Stimulated activated CD8-positive, alpha-beta memory T cell treated with anti-CD3 and anti-CD28 coated beads, Interleukin-15, amount 100 ng/mL, for 48 hours (primary cell): ENCODE measurements at regions not wholly inside any gene's neighbourhood (a gene's known extent, or its start where the extent isn't known, plus 50 kb on each side); places are given as distances from the start of the nearest gene placed in this dataset.

ENCODE experiments used
- DNase-seq, 2 donors: peaks; one replicate each; pipeline ENCODE4 v3.0.0-alpha.2; 2020; ENCODE audit warnings: low read depth in 2 of 2

- DNase-seq: no peak
These were observed 52.8 kb upstream of the MEIS1 start for GRCh38 chr2:66382091-66382490.

DNA sequence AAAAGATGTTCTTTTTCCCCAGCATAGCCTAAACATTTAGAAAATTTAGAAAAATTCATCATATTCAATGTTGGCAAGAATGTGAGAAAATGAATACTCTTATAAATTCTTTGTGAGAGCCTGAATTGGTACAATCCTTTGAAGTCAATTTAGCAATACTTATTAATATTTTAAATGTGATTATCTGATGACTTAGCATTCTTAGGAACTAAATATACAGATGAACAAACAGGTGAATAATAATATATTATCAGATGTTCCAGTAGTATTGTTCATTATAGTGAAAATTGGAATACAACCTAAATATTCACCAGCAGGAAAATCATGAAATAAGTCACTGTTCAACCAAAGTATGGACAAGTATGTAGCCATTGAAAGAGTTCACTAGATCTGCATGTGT, 55.5 kb upstream of the MEIS1 start:
- no peak for DNase-seq

- DNase-seq: no peak
These were observed 57.1 kb upstream of the MEIS1 start for GRCh38 chr2:66377832-66378231.

DNA sequence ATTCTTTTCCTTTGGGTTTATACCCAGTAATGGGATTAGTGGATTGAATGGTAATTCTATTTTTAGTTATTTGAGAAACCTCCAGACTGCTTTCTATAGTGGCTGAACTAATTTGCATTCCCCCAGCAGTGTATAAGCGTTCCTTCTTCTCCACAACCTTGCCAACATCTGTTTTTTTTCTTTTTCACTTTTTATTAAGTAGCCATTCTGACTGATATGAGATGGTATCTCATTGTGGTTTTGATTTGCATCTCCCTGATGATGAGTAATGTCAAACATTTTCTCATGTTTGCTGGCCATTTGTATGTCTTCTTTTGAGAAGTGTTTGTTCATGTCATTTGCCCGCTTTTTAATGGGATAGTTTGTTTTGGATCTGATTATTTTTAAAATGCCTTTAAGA, 64.1 kb upstream of the MEIS1 start:
- DNase-seq: no peak

GRCh38 chr2:66366619-66367018, 68.3 kb upstream of the MEIS1 start:
- no peak for DNase-seq

DNA sequence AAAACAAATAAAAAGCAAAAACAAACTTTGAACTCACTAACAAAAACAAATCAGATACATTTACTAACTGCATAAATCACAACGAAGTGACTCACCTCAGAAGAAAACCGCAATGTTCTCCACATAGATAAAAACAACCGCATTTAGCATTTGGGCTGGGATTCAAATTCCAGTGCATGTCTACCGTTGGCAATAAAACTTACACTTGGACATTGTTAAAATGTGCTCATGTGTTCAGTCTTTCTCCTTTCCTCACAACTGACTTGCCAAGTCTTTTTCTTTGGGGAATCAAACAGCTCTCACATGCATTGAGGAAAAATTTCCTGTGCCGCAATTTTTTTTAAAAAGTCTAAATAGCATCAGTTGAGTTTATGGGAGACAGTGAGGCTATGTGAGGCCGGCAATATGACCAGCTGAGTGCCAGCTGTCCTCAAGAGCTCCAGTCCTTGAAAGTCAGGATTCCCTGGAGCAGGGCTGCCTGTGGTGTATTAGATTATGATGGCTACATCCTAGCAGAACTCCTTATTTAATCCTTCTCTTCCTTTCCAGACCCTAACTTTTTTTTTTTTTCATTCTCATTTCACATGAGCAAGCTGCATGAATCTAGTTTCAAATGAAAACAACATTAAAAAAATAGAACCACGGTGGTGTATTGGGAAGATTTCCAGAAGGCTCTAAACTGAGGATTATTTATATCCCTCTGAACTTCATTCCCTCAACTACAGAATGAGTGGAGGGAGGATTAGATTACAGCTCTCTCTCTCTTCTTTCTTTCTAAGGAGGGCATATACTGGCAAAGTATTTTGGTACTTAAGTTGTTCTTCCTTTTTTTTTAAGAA, 70.2 kb upstream of the MEIS1 start:
- DNase-seq: no peak

DNA sequence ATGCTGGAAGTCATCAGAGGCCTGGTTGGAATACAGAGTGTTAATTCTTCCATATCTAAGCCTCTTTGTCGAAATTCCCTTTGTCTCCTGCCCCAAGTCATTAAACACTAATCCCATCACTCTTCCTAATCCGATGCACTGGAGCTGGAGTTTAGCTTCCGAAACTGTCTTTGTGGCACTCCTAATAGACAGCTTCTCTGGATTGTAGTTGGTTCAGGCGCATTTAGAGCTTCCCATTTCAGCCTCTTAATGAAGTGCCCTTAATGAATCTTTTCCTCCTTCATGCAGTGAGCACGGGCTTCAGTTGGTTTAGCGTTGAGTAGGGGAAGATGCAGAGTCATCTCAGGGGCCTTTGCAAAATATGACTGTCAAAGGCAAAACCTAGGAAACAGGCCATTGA, 72.2 kb upstream of the MEIS1 start:
- no peak for DNase-seq

- DNase-seq: no peak
These were observed 88.7 kb upstream of the MEIS1 start for GRCh38 chr2:66346231-66346664.

DNA sequence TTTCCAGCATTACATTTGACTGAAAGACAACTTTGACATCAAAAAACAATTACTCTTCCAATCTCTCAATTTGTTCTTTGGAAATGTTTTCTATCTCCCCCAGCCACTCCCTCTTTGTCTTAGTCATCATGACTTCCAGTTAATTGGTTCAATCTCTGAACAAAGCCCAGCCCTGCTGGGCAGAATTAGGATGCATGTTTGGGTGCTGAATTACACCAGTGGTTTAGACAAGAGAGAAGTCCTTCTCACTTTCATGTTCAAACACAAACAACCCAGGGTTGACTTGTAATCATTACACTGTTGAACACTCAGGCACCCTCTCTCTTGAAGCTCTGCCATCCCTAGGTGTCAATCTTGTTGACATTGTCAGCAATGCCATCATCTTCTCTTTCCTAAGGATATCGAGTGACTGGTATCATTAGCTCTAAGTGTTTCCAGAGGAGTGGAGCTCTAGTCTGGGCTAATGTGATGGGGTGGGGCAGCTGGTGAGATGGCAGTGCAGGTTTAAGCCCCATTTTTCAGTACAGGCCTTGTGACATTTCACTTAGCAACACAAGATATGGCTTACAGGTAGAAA, 90.8 kb upstream of the MEIS1 start:
- DNase-seq: no peak

GRCh38 chr2:66343259-66343658, 91.7 kb upstream of the MEIS1 start:
- DNase-seq: no peak

- no peak for DNase-seq
These were observed 94.4 kb upstream of the MEIS1 start for GRCh38 chr2:66340521-66340920.

- no peak for DNase-seq
These were observed 100.5 kb upstream of the MEIS1 start for GRCh38 chr2:66334237-66335029.

DNA sequence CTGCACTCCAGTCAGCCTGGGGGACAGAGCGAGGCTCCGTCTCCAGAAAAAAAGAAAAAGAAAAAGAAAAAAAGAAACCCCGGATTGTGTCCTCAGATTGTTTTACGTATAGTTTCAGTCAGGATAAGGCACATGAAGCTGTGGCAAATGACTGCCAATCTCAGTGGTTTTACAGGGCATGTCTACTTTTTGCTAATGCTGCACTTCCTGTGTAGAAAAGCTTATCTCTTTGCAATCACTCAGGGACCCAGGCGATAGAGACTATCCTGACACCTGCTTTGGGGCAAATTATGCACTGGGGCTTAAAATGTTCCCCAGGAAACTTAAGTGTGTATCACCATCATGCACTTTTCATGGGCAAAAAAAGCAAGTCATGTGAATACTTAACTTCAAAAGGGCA, 103.7 kb upstream of the MEIS1 start:
- DNase-seq: no peak

GRCh38 chr2:66329081-66329605, 105.8 kb upstream of the MEIS1 start:
- no peak for DNase-seq

GRCh38 chr2:66327066-66327740, 107.7 kb upstream of the MEIS1 start:
- no peak for DNase-seq

DNA sequence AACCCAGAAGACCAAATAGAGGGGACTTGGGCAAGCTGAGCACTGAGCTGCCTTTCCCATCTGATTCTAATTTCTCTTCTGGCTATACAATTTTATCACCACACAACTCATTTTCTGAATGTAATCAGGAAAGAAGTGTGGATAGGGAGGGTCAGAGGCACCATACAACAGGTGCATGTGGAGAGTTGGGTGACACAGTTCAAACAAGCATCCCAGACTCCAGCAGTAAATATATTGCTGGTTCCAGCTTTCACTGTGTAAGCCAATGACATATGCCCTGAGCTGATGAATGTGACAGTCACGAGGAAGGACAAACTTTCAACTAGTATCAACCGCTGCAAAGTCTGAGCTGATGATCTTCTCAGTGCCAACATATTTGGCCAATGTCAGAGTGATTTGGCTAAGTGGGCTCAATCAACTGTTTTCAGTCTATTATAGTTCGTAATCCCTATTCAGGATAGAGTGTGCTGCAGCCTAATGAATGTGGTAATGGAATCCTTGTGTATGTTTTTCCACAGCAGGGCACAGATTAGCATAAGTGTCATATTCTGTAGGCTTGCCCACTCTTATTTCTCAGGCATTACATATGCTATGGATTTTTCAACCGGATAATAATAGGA, 109.9 kb upstream of the MEIS1 start:
- no peak for DNase-seq

DNA sequence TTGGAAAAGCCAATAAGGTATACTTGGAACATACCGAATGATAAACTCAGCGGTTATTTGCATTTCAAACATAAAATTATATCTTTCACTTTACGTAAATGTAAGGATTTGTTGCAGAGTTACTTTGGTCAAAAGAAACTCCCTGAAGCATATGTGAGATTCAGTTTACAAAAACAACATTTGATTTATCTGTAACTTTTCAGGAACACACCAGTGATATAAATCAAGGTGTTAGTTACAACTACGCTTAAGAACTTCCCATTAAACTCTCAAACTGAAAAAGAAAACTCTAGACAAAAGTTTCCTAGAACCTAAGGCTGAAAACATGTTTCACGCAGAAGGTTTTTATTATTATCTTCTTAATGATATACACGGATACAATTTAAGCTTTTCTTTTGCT, 110.6 kb upstream of the MEIS1 start:
- DNase-seq: no peak

DNA sequence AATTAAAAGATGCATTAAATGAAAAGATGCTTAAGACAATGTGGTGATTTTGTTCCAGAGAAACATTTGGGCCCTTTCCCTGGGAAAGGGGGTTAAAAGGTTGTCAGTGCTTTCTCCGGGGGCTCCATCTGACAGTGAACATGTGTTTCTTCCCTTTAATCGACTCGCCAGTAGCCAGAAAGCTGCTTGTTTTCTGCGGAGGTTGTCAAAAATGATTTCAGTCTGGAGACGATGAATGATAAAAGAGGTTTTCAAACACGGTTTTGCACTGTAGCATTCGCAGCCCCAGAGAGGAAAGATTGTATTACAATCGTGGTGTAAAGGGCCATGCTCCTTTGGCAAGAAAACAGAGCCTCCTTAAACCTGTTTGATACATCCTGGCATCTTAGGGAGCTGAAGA, 111.5 kb upstream of the MEIS1 start:
- no peak for DNase-seq

- no peak for DNase-seq
These were observed 112.2 kb upstream of the MEIS1 start for GRCh38 chr2:66322506-66323260.

GRCh38 chr2:66318009-66318561, 116.8 kb upstream of the MEIS1 start:
- DNase-seq: no peak
